NCI-H1105 (cell line): ENCODE measurements at regions not wholly inside any gene's neighbourhood (a gene's known extent, or its start where the extent isn't known, plus 50 kb on each side); places are given as distances from the start of the nearest gene placed in this dataset.

Experiments
- DNase-seq: peaks from one replicate; lab custom pipeline; 2025; lab: John Stamatoyannopoulos, UW

GRCh38 chrX:40314070-40314469 lies 216.3 kb upstream of the BCOR start:
- DNase-seq, result no peak

GRCh38 chrX:40313269-40313668 lies 215.5 kb upstream of the BCOR start:
- no peak for DNase-seq

- no peak for DNase-seq
These were observed 212.7 kb upstream of the BCOR start for GRCh38 chrX:40310447-40310846.

GRCh38 chrX:40310016-40310415 lies 212.3 kb upstream of the BCOR start:
- no peak for DNase-seq

- DNase-seq, result no peak
These were observed 210.1 kb upstream of the BCOR start for GRCh38 chrX:40307871-40308270.

- no peak for DNase-seq
These were observed 206.4 kb upstream of the BCOR start for GRCh38 chrX:40304115-40304514.

- DNase-seq, result no peak
These were observed 205.7 kb upstream of the BCOR start for GRCh38 chrX:40303256-40304077.

- no peak for DNase-seq
These were observed 202.6 kb upstream of the BCOR start for GRCh38 chrX:40300286-40300890.

GRCh38 chrX:40299641-40300046 lies 201.9 kb upstream of the BCOR start:
- no peak for DNase-seq

GRCh38 chrX:40298572-40299479 lies 201.1 kb upstream of the BCOR start:
- no peak for DNase-seq

- no peak for DNase-seq
These were observed 200.3 kb upstream of the BCOR start for GRCh38 chrX:40298069-40298468.

- DNase-seq, result no peak
These were observed 193.8 kb upstream of the BCOR start for GRCh38 chrX:40291553-40291952.

- DNase-seq, result no peak
These were observed 192.8 kb upstream of the BCOR start for GRCh38 chrX:40290517-40290916.

GRCh38 chrX:40285876-40286275 lies 188.1 kb upstream of the BCOR start:
- DNase-seq, result no peak

GRCh38 chrX:40284852-40285251 lies 187.1 kb upstream of the BCOR start:
- no peak for DNase-seq

GRCh38 chrX:40283981-40284380 lies 186.2 kb upstream of the BCOR start:
- DNase-seq, result no peak

GRCh38 chrX:40282946-40283660 lies 185.3 kb upstream of the BCOR start:
- DNase-seq, result no peak

- DNase-seq, result no peak
These were observed 184.6 kb upstream of the BCOR start for GRCh38 chrX:40282348-40282747.

GRCh38 chrX:40281336-40282005 lies 183.7 kb upstream of the BCOR start:
- no peak for DNase-seq

GRCh38 chrX:40279762-40280161 lies 182.0 kb upstream of the BCOR start:
- no peak for DNase-seq

GRCh38 chrX:40279091-40279430 lies 181.3 kb upstream of the BCOR start:
- no peak for DNase-seq
